H1 (cell line): ENCODE measurements at regions not wholly inside any gene's neighbourhood (a gene's known extent, or its start where the extent isn't known, plus 50 kb on each side); places are given as distances from the start of the nearest gene placed in this dataset.

Experiments
- CTCF ChIA-PET: fragments of 300-600 bp; sonication (Branson Sonifier 250); formaldehyde crosslinking; loops from one replicate; lab custom pipeline; 2021; ENCODE audit not compliant: partially characterized antibody; lab: Charles Lee
- POLR2A ChIA-PET: fragments of 300-600 bp; sonication (Branson Sonifier 250); formaldehyde crosslinking; loops from one replicate; lab custom pipeline; 2021; ENCODE audit warnings: inconsistent platforms; ENCODE audit not compliant: partially characterized antibody; lab: Charles Lee
- DNase-seq, 2 experiments: peaks; one replicate each; pipeline versions ENCODE4 v3.0.0 to v3.0.0-alpha.2; 2010 to 2022; ENCODE audit warnings: low spot score in 2 of 2, low read depth in 1 of 2, mixed read lengths in 1 of 2
- FAIRE-seq: peaks from 2 replicates; lab custom pipeline; 2011; peaks lifted over from hg19 to GRCh38; lab: Jason Lieb, UNC
- H2AFZ ChIP-seq: 2 replicates; pipeline ENCODE4 v1.8.1; 2012; ENCODE audit warnings: low read length, inconsistent platforms
- H2AK5ac ChIP-seq: 2 replicates; pipeline ENCODE4 v1.6.1; 2013; ENCODE audit warnings: low read depth, low read length
- H2BK120ac ChIP-seq: replicated peaks from 2 replicates; pipeline ENCODE3; 2013; ENCODE audit warnings: low read depth, low read length, inconsistent platforms
- H2BK12ac ChIP-seq: 2 replicates; pipeline ENCODE4 v1.6.1; 2013; ENCODE audit warnings: low read depth, low read length
- H2BK15ac ChIP-seq: 2 replicates; pipeline ENCODE4 v1.6.1; 2013; ENCODE audit warnings: low read length
- H2BK20ac ChIP-seq: 2 replicates; pipeline ENCODE4 v1.6.1; 2013; ENCODE audit warnings: low read length
- H2BK5ac ChIP-seq: 2 replicates; pipeline ENCODE4 v1.6.1; 2013; ENCODE audit warnings: low read depth, low read length
- H3K14ac ChIP-seq: 2 replicates; pipeline ENCODE4 v1.6.1; 2013; ENCODE audit warnings: inconsistent platforms; ENCODE audit not compliant: insufficient read length
- H3K18ac ChIP-seq: 2 replicates; pipeline ENCODE4 v1.6.1; 2013; ENCODE audit warnings: low read length; ENCODE audit errors: extremely low read depth
- H3K23ac ChIP-seq: 2 replicates; pipeline ENCODE4 v1.6.1; 2013; ENCODE audit warnings: inconsistent platforms; ENCODE audit not compliant: insufficient read length
- H3K23me2 ChIP-seq: 2 replicates; pipeline ENCODE4 v1.6.1; 2013; ENCODE audit warnings: low read depth, low read length
- H3K27ac ChIP-seq: 2 replicates; pipeline ENCODE4 v1.6.1; 2011; ENCODE audit warnings: low read depth, low read length, inconsistent platforms
- H3K27me3 ChIP-seq, 4 experiments: replicated peaks in 1 of 4; 1 replicate in 1 of 4; 2 replicates in 3 of 4; pipeline versions ENCODE4 v1.6.1 to v1.8.1; 2011 to 2013; ENCODE audit warnings: low read length in 3 of 4, mild to moderate bottlenecking in 3 of 4, inconsistent platforms in 2 of 4, mixed read lengths in 2 of 4, moderate library complexity in 1 of 4; ENCODE audit not compliant: control insufficient read depth in 3 of 4, insufficient read depth in 3 of 4; ENCODE audit errors: extremely low read depth in 1 of 4
- H3K36me3 ChIP-seq, 4 experiments: 2 replicates each; pipeline versions ENCODE4 v1.6.1 to v1.8.1; 2011 to 2013; ENCODE audit warnings: mild to moderate bottlenecking in 4 of 4, low read length in 3 of 4, moderate library complexity in 2 of 4, control low read depth in 1 of 4, inconsistent platforms in 1 of 4; ENCODE audit not compliant: insufficient read depth in 4 of 4, control insufficient read depth in 2 of 4
- H3K4ac ChIP-seq: replicated peaks from 2 replicates; pipeline ENCODE3; 2013; ENCODE audit warnings: low read length, low read depth, mixed read lengths, inconsistent platforms; ENCODE audit not compliant: insufficient read length
- H3K4me1 ChIP-seq, 4 experiments: replicated peaks in 1 of 4; 1 replicate in 1 of 4; 2 replicates in 3 of 4; pipeline versions ENCODE4 v1.6.1 to v1.8.1; 2011 to 2013; ENCODE audit warnings: low read length in 3 of 4, inconsistent platforms in 2 of 4, mixed read lengths in 1 of 4; ENCODE audit not compliant: insufficient read depth in 4 of 4, control insufficient read depth in 3 of 4
- H3K4me2 ChIP-seq, 2 experiments: 2 replicates each; pipeline versions ENCODE4 v1.6.1 to v1.8.1; 2011 to 2013; ENCODE audit warnings: low read depth in 2 of 2, low read length in 2 of 2, control low read depth in 1 of 2, inconsistent platforms in 1 of 2, mild to moderate bottlenecking in 1 of 2; ENCODE audit not compliant: insufficient read depth in 1 of 2
- H3K4me3 ChIP-seq, 4 experiments: fragments of 200-600, 300-600 bp in 1 of 4; sonication (generic), shearing (Covaris generic), sonication (Bioruptor Twin) in 1 of 4; 2 replicates each; pipeline versions ENCODE4 v1.5.1 to v1.8.1; 2011 to 2016; ENCODE audit warnings: low read length in 4 of 4, low read depth in 3 of 4, control low read depth in 2 of 4, inconsistent platforms in 2 of 4, mild to moderate bottlenecking in 2 of 4, mixed read lengths in 1 of 4, moderate library complexity in 1 of 4; ENCODE audit not compliant: insufficient read depth in 2 of 4; ENCODE audit errors: extremely low read depth in 1 of 4
- H3K56ac ChIP-seq: replicated peaks from 2 replicates; pipeline ENCODE3; 2013; ENCODE audit warnings: low read depth, mild to moderate bottlenecking, mixed read lengths, low read length, inconsistent platforms; ENCODE audit not compliant: insufficient read length
- H3K79me1 ChIP-seq: 2 replicates; pipeline ENCODE4 v1.6.1; 2013; ENCODE audit warnings: low read depth, low read length, control low read depth
- H3K79me2 ChIP-seq, 2 experiments: 2 replicates each; pipeline versions ENCODE4 v1.6.1 to v1.8.1; 2012 to 2013; ENCODE audit warnings: low read length in 2 of 2, mild to moderate bottlenecking in 2 of 2, inconsistent platforms in 1 of 2; ENCODE audit not compliant: insufficient read depth in 2 of 2, control insufficient read depth in 1 of 2
- H3K9ac ChIP-seq, 4 experiments: replicated peaks in 1 of 4; 1 replicate in 1 of 4; 2 replicates in 3 of 4; pipeline versions ENCODE4 v1.6.1 to v1.8.1; 2011 to 2013; ENCODE audit warnings: low read depth in 3 of 4, low read length in 3 of 4, control low read depth in 2 of 4, mild to moderate bottlenecking in 2 of 4, moderate library complexity in 2 of 4, inconsistent platforms in 1 of 4; ENCODE audit errors: extremely low read depth in 1 of 4
- H3K9me3 ChIP-seq, 2 experiments: 2 replicates each; pipeline versions ENCODE4 v1.6.1 to v1.8.1; 2012 to 2013; ENCODE audit warnings: mild to moderate bottlenecking in 2 of 2, moderate library complexity in 2 of 2, control low read depth in 1 of 2, inconsistent platforms in 1 of 2, low read depth in 1 of 2, low read length in 1 of 2, mixed read lengths in 1 of 2; ENCODE audit not compliant: insufficient read depth in 2 of 2
- H4K20me1 ChIP-seq, 2 experiments: replicated peaks in 1 of 2; 2 replicates each; pipeline versions ENCODE3 to v1.8.1; 2011 to 2013; ENCODE audit warnings: inconsistent platforms in 2 of 2, low read length in 2 of 2, mild to moderate bottlenecking in 1 of 2; ENCODE audit not compliant: insufficient read depth in 2 of 2, control insufficient read depth in 1 of 2
- H4K5ac ChIP-seq: 2 replicates; pipeline ENCODE4 v1.6.1; 2013; ENCODE audit warnings: low read length, low read depth, mixed read lengths, inconsistent platforms; ENCODE audit not compliant: insufficient read length
- H4K8ac ChIP-seq: 2 replicates; pipeline ENCODE4 v1.8.0; 2013; ENCODE audit warnings: mild to moderate bottlenecking, moderate library complexity, low read length, inconsistent platforms; ENCODE audit not compliant: insufficient read depth; ENCODE audit errors: extremely low read depth
- H4K91ac ChIP-seq: replicated peaks from 2 replicates; pipeline ENCODE3; 2013; ENCODE audit warnings: low read length, mixed read lengths, inconsistent platforms; ENCODE audit not compliant: insufficient read length
- BRCA1 ChIP-seq: IDR thresholded peaks from 2 replicates; pipeline ENCODE4 v1.6.1; 2012; ENCODE audit warnings: low read depth, low read length, improper control_type of control experiment
- CBX8 ChIP-seq: fragments of 300-800, 300-1000 bp; sonication (generic); IDR thresholded peaks from 2 replicates; pipeline ENCODE4 v1.7.1; 2016; ENCODE audit warnings: low read depth, low read length, borderline replicate concordance
- CTCF ChIP-seq, 3 experiments: IDR thresholded peaks; 1 replicate in 2 of 3; 2 replicates in 1 of 3; pipeline versions ENCODE4 v1.5.1 to v1.6.1; 2011; ENCODE audit warnings: low read length in 3 of 3, mild to moderate bottlenecking in 3 of 3, inconsistent platforms in 2 of 3, low read depth in 1 of 3, moderate library complexity in 1 of 3; ENCODE audit not compliant: insufficient read depth in 1 of 3; ENCODE audit errors: control extremely low read depth in 1 of 3
- GTF2F1 ChIP-seq: IDR thresholded peaks from 2 replicates; pipeline ENCODE4 v1.6.1; 2012; ENCODE audit warnings: low read depth, low read length, improper control_type of control experiment, borderline replicate concordance
- HDAC2 ChIP-seq, 2 experiments: fragments of 300-600 bp in 1 of 2; sonication (generic) in 1 of 2; IDR thresholded peaks; 2 replicates each; pipeline ENCODE4 v1.6.1; 2011 to 2012; ENCODE audit warnings: low read depth in 2 of 2, low read length in 2 of 2, mild to moderate bottlenecking in 2 of 2, moderate library complexity in 2 of 2, borderline replicate concordance in 1 of 2, inconsistent platforms in 1 of 2
- JUN ChIP-seq: IDR thresholded peaks from 2 replicates; pipeline ENCODE4 v1.6.1; 2011; ENCODE audit warnings: low read depth, mild to moderate bottlenecking, improper control_type of control experiment, low read length
- NRF1 ChIP-seq: IDR thresholded peaks from 2 replicates; pipeline ENCODE4 v1.6.1; 2011; ENCODE audit warnings: mild to moderate bottlenecking, low read depth, low read length, improper control_type of control experiment
- RNF2 ChIP-seq: fragments of 200-900, 300-1000 bp; sonication (generic); IDR thresholded peaks from 2 replicates; pipeline ENCODE4 v1.7.1; 2016; ENCODE audit warnings: borderline replicate concordance, low read depth, mild to moderate bottlenecking, antibody characterized with exemption, low read length; ENCODE audit not compliant: poor library complexity, severe bottlenecking; ENCODE audit errors: missing control alignments
- SIX5 ChIP-seq: IDR thresholded peaks from 2 replicates; pipeline ENCODE4 v1.6.1; 2011; ENCODE audit warnings: mild to moderate bottlenecking, low read depth, low read length
- SUZ12 ChIP-seq: fragments of 200-600 bp; sonication (generic); IDR thresholded peaks from 2 replicates; pipeline ENCODE4 v1.6.1; 2012; ENCODE audit warnings: mild to moderate bottlenecking, inconsistent platforms, low read length, moderate library complexity, mixed read lengths
- TCF12 ChIP-seq: IDR thresholded peaks from 2 replicates; pipeline ENCODE4 v1.6.1; 2011; ENCODE audit warnings: low read depth, mild to moderate bottlenecking, low read length
- WGBS, 2 experiments: shearing (Covaris generic) in 1 of 2; methylation state at CpG; one replicate each; pipeline versions ENCODE4 v1.1.6 to v1.1.7; 2013 to 2015; ENCODE audit warnings: low lambda C conversion rate in 2 of 2, mixed read lengths in 2 of 2, inconsistent platforms in 1 of 2, low coverage in 1 of 2, missing lambda C conversion rate in 1 of 2; ENCODE audit not compliant: insufficient replicate concordance in 2 of 2, insufficient coverage in 1 of 2, insufficient read length in 1 of 2; ENCODE audit errors: extremely low coverage in 1 of 2, missing lambda C conversion rate in 1 of 2; 5-methylcytosine and 5-hydroxymethylcytosine counted together

- no peak overlapping the region for H2BK12ac ChIP-seq
- no peak overlapping the region for H2AFZ ChIP-seq
- no peak overlapping the region for H3K23ac ChIP-seq
- ChIA-PET POLR2A (interaction anchor here (0.5 kb wide), 1 partner anchor 1366 kb away, joined by 3 read pairs; no protein-coding TSS in a partner anchor), CTCF (interaction anchor here (1.0 kb wide), 1 partner anchor 17 kb away, joined by 3 read pairs; no protein-coding TSS in a partner anchor)
- H4K91ac ChIP-seq: no peak overlapping the region
- no peak overlapping the region for H3K4ac ChIP-seq
- no peak overlapping the region for H2BK20ac ChIP-seq
- no peaks in the 10 kb centered on the region for H3K79me1 ChIP-seq
- no peak for FAIRE-seq
- no peak overlapping the region for H2BK5ac ChIP-seq
- no peak overlapping the region for H3K4me2 ChIP-seq
- DNase-seq: no peak
- H2BK15ac ChIP-seq: no peak overlapping the region
- no peak overlapping the region for H2BK120ac ChIP-seq
- H3K23me2 ChIP-seq: no peaks in the 10 kb centered on the region
- H2AK5ac ChIP-seq: no peak overlapping the region
- H3K56ac ChIP-seq: no peak overlapping the region
- no peak overlapping the region for H3K4me3 ChIP-seq
- no peak overlapping the region for H4K8ac ChIP-seq
- H3K27me3 ChIP-seq: no peaks in the 10 kb centered on the region
- no peak overlapping the region for H3K27ac ChIP-seq
- H3K18ac ChIP-seq: no peak overlapping the region
- WGBS, 2 experiments: 96% methylated on average over 3 of the region's 3 CpGs; no CpG with 5 or more reads in 1 of the 2 experiments
- H4K5ac ChIP-seq: no peak overlapping the region
- no peaks in the 10 kb centered on the region for H3K36me3 ChIP-seq
- no peaks in the 10 kb centered on the region for H4K20me1 ChIP-seq
- no peaks in the 10 kb centered on the region for H3K9me3 ChIP-seq
- no peaks in the 10 kb centered on the region for H3K4me1 ChIP-seq
- no peaks in the 10 kb centered on the region for H3K79me2 ChIP-seq
- no peak overlapping the region for H3K9ac ChIP-seq
- no peak overlapping the region for H3K14ac ChIP-seq
- TF ChIP-seq HDAC2 (IDR thresholded peaks at IDR 0.05; ENCODE audit: borderline replicate concordance in 1 of 2, low read depth in 2 of 2, low read length in 2 of 2) (no peak), BRCA1 (no peak), RNF2 (no peak), SUZ12 (no peak), NRF1 (no peak), CBX8 (no peak), TCF12 (no peak), JUN (no peak), GTF2F1 (no peak), CTCF (IDR thresholded peaks at IDR 0.05; ENCODE audit: control extremely low read depth in 1 of 3, insufficient read depth in 1 of 3, low read depth in 1 of 3, low read length in 3 of 3) (no peak), SIX5 (no peak)
These were observed 418.8 kb upstream of the LRFN5 start for GRCh38 chr14:41187868-41188267.
